HCT116 (cell line): ENCODE measurements at regions not wholly inside any gene's neighbourhood (a gene's known extent, or its start where the extent isn't known, plus 50 kb on each side); places are given as distances from the start of the nearest gene placed in this dataset.

Experiments used
- ATAC-seq: fragments of 200-7000 bp; cut with Tn5 transposase; 2 replicates; pipeline ENCODE4 v1.9.1; 2020; ENCODE audit warnings: mild to moderate bottlenecking, moderate library complexity
- BruUV-seq: library from RNA; stranded (reverse); fragments of 400-500 nt; replicated peaks from 2 replicates; lab custom pipeline; 2021; lab: Mats Ljungman, UMichigan
- CTCF ChIA-PET: fragments of 300-600 bp; sonication (Branson Sonifier 250); formaldehyde crosslinking; loops from one replicate; lab custom pipeline; 2021; ENCODE audit warnings: antibody characterized with exemption; lab: Charles Lee
- POLR2A ChIA-PET: fragments of 300-600, 350-600 bp; sonication (Branson Sonifier 250); formaldehyde crosslinking; loops from one replicate; lab custom pipeline; 2021; ENCODE audit warnings: antibody characterized with exemption; lab: Charles Lee
- RAD21 ChIA-PET, 2 experiments: fragments of 300-600 bp; sonication (Branson Sonifier 250); formaldehyde crosslinking; loops; one replicate each; lab custom pipeline; 2023; ENCODE audit warnings: low total read pairs in 2 of 2; ENCODE audit not compliant: uncharacterized antibody in 2 of 2, unreplicated experiment in 2 of 2, low non-redundant PET in 1 of 2; lab: Charles Lee
- DNase-seq: peaks from one replicate; pipeline ENCODE4 v3.0.0-alpha.2; 2010; ENCODE audit warnings: low read depth, low spot score
- H2AFZ ChIP-seq: fragments of 200-600 bp; shearing (Covaris generic), sonication (generic); 2 replicates; pipeline ENCODE4 v1.6.1; 2017; ENCODE audit warnings: low read depth, mixed run types, mixed read lengths, antibody characterized with exemption, low read length; ENCODE audit not compliant: poor library complexity, severe bottlenecking
- H3K27ac ChIP-seq: 2 replicates; pipeline ENCODE4 v1.5.1; 2012; ENCODE audit warnings: low read depth, low read length
- H3K27me3 ChIP-seq: fragments of 200-600 bp; sonication (generic); 2 replicates; pipeline ENCODE4 v1.6.1; 2016; ENCODE audit warnings: mixed run types, low read length, mixed read lengths; ENCODE audit not compliant: insufficient read depth
- H3K36me3 ChIP-seq, 2 experiments: fragments of 200-500 bp in 1 of 2; fragments of 200-600 bp in 1 of 2; sonication (Bioruptor generic) in 1 of 2; sonication (generic) in 1 of 2; 2 replicates each; pipeline versions ENCODE4 v1.5.1 to v1.6.1; 2014 to 2016; ENCODE audit warnings: low read length in 2 of 2, inconsistent platforms in 1 of 2, mixed read lengths in 1 of 2, mixed run types in 1 of 2; ENCODE audit not compliant: insufficient read depth in 2 of 2, control insufficient read depth in 1 of 2
- H3K4me1 ChIP-seq, 2 experiments: fragments of 200-600 bp in 1 of 2; sonication (generic) in 1 of 2; 2 replicates each; pipeline versions ENCODE4 v1.5.1 to v1.6.1; 2012 to 2017; ENCODE audit warnings: low read length in 2 of 2, inconsistent platforms in 1 of 2, mild to moderate bottlenecking in 1 of 2, mixed read lengths in 1 of 2, mixed run types in 1 of 2, moderate library complexity in 1 of 2; ENCODE audit not compliant: insufficient read depth in 2 of 2, control insufficient read depth in 1 of 2
- H3K4me2 ChIP-seq: fragments of 200-600 bp; sonication (generic); 2 replicates; pipeline ENCODE4 v1.6.1; 2017; ENCODE audit warnings: mixed run types, low read length, mixed read lengths
- H3K4me3 ChIP-seq, 2 experiments: fragments of 200-600 bp in 1 of 2; sonication (generic) in 1 of 2; replicated peaks in 1 of 2; 2 replicates each; pipeline ENCODE4 v1.5.1; 2011 to 2016; ENCODE audit warnings: low read length in 2 of 2, control low read depth in 1 of 2, low read depth in 1 of 2, mild to moderate bottlenecking in 1 of 2, mixed read lengths in 1 of 2, mixed run types in 1 of 2
- H3K79me2 ChIP-seq: fragments of 200-600 bp; sonication (generic); 2 replicates; pipeline ENCODE4 v1.6.1; 2017; ENCODE audit warnings: mild to moderate bottlenecking, mixed run types, low read length, moderate library complexity, mixed read lengths; ENCODE audit not compliant: insufficient read depth
- H3K9ac ChIP-seq: fragments of 200-600 bp; sonication (generic); 2 replicates; pipeline ENCODE4 v1.6.1; 2016; ENCODE audit warnings: low read length, mixed read lengths
- H3K9me2 ChIP-seq: fragments of 200-600 bp; sonication (generic), shearing (Covaris generic); 2 replicates; pipeline ENCODE4 v1.6.1; 2017; ENCODE audit warnings: mixed run types, mild to moderate bottlenecking, moderate library complexity; ENCODE audit not compliant: insufficient read depth
- H3K9me3 ChIP-seq, 2 experiments: fragments of 200-500 bp in 1 of 2; fragments of 200-600 bp in 1 of 2; sonication (Bioruptor generic) in 1 of 2; sonication (generic) in 1 of 2; 2 replicates each; pipeline ENCODE4 v1.6.1; 2014 to 2017; ENCODE audit warnings: low read length in 2 of 2, mixed read lengths in 2 of 2, inconsistent platforms in 1 of 2, low read depth in 1 of 2, mild to moderate bottlenecking in 1 of 2, mixed run types in 1 of 2, moderate library complexity in 1 of 2; ENCODE audit not compliant: control insufficient read depth in 1 of 2, insufficient read depth in 1 of 2
- H4K20me1 ChIP-seq: fragments of 200-600 bp; sonication (generic), shearing (Covaris generic); 2 replicates; pipeline ENCODE4 v1.6.1; 2017; ENCODE audit warnings: mixed run types, mild to moderate bottlenecking, moderate library complexity; ENCODE audit not compliant: insufficient read depth
- ATF3 ChIP-seq: IDR thresholded peaks from 2 replicates; pipeline ENCODE4 v1.6.1; 2012
- CEBPB ChIP-seq: IDR thresholded peaks from 2 replicates; pipeline ENCODE4 v1.6.1; 2012; ENCODE audit warnings: low read depth
- ELF1 ChIP-seq: IDR thresholded peaks from 2 replicates; pipeline ENCODE4 v1.6.1; 2012; ENCODE audit warnings: low read depth, borderline replicate concordance
- MAX ChIP-seq: IDR thresholded peaks from 2 replicates; pipeline ENCODE4 v1.6.1; 2012
- POLR2A ChIP-seq: IDR thresholded peaks from 2 replicates; pipeline ENCODE4 v1.7.0; 2011; ENCODE audit warnings: borderline replicate concordance; ENCODE audit not compliant: insufficient read depth, insufficient read length; ENCODE audit errors: extremely low read depth
- POLR2AphosphoS5 ChIP-seq: IDR thresholded peaks from 2 replicates; pipeline ENCODE4 v1.6.1; 2011; ENCODE audit warnings: mild to moderate bottlenecking, low read depth, low read length, moderate library complexity
- RAD21 ChIP-seq: IDR thresholded peaks from 2 replicates; pipeline ENCODE4 v1.6.1; 2012; ENCODE audit warnings: low read depth, mild to moderate bottlenecking
- SRF ChIP-seq: IDR thresholded peaks from 2 replicates; pipeline ENCODE4 v1.6.1; 2012; ENCODE audit warnings: low read depth
- ZFX ChIP-seq: fragments of 450-650 bp; IDR thresholded peaks from 2 replicates; pipeline ENCODE4 v1.6.1; 2017
- intact Hi-C: fragments of 100-400 bp; cut with micrococcal nuclease; formaldehyde crosslinking; loops from 2 replicates; pipeline ENCODE4 v1.10.0; 2022

GRCh38 chr5:63155310-63155631 lies 576.7 kb downstream of the LRRC70 start (continued):
- TF ChIP-seq ATF3, result no peak

GRCh38 chr5:63154476-63155309 lies 576.1 kb downstream of the LRRC70 start:
- Histone ChIP-seq H3K4me3 (no peak overlapping the region), H3K27me3 (no peaks in the 10 kb centered on the region), H3K4me2 (no peak overlapping the region), H2AFZ (no peak overlapping the region), H4K20me1 (no peaks in the 10 kb centered on the region; the same call in 1 of the 2 replicates), H3K36me3 (no peaks in the 10 kb centered on the region), H3K9me2 (no peaks in the 10 kb centered on the region), H3K79me2 (no peaks in the 10 kb centered on the region), H3K4me1 (no peaks in the 10 kb centered on the region), H3K9me3 (peaks cover 0 to 7% of the 10 kb centered on the region in 2 experiments; a peak in 1 of 4 replicates), H3K27ac (no peak overlapping the region), H3K9ac (no peak overlapping the region)
- POLR2A ChIA-PET, result no interaction called here
- no peak for DNase-seq
- CTCF ChIA-PET, result no interaction called here
- no peak for ATAC-seq
- no peak for TF ChIP-seq POLR2AphosphoS5
- no peak for TF ChIP-seq ELF1
- no peak for TF ChIP-seq ATF3
- TF ChIP-seq ZFX, result no peak
- TF ChIP-seq MAX, result no peak
- TF ChIP-seq RAD21, result no peak
- no peak for TF ChIP-seq POLR2A
- TF ChIP-seq SRF, result no peak
- TF ChIP-seq CEBPB, result no peak
- no TSS peak for BruUV-seq
- RAD21 ChIA-PET, result no interaction called here
- intact Hi-C loops, result no loop called here
